ENCODE measurements at regions not wholly inside any gene's neighbourhood (a gene's known extent, or its start where the extent isn't known, plus 50 kb on each side); places are given as distances from the start of the nearest gene placed in this dataset.

DNA sequence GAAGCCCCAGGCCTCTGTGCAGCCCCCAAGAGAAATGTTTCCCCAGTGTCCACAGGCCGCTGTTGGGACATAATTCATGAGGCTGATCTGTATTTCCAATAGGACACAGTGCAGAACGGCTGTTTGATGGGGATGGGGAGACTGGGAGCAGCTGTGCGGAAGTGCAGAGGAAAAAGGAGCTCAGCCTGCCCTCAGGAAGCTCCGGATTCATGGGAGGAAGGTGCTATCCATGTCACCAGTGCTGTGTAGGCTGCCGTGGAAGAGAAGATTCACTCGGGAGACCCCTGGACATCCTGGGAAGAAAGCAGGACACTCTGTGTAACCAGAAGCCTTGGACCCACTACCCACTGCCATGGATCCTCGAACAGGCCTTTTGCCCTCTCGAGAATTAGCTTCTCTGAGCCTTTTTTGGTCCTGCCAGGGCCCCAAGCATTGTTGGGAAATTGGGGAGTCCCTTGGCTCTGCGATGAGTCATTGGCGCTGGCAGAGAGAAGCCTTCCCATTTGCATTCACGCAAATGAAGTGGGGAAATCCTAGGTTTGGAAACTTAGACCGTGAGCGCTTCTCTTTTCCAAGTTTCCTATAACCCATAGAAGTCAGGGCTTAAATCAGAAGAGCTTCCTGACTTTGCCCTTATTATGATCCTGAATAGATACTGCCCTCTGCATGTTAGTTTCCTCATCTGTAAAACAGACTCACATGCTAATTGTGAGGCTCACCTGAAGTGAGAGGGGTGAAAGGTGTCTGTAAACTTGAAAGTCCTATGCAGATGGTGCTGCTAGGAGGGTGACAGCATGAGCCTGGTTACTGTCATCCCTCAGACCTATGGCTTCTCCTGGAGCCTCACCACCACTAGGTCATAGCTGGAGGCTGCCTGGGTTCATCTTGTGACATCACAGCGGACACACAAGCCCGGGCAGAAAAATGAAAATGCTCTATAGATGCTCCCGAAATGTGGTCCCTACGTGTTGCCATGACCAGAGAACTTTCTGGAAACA lies 229.2 kb upstream of the B3GAT1 start:
- no peak overlapping the region for H3K4me3 ChIP-seq (ENCODE audit: low read length, poor library complexity, severe bottlenecking)
- H3K9me2 ChIP-seq (replicated peaks; ENCODE audit: low read depth, low read length): no peaks in the 10 kb centered on the region
- no peaks in the 10 kb centered on the region for H3K27me3 ChIP-seq (ENCODE audit: insufficient read depth, low read length, poor library complexity, severe bottlenecking)
- H3K9ac ChIP-seq (ENCODE audit: low read depth, low read length, poor library complexity, severe bottlenecking): no peak overlapping the region
- H2AFZ ChIP-seq (ENCODE audit: low read length): no peak overlapping the region
- H3K4me1 ChIP-seq (ENCODE audit: insufficient read depth, low read length, poor library complexity, severe bottlenecking): no peaks in the 10 kb centered on the region
- H3K9me3 ChIP-seq (ENCODE audit: insufficient read depth, low read depth, low read length): no peaks in the 10 kb centered on the region; the same call in 1 of the 2 replicates
- no peaks in the 10 kb centered on the region for H3K36me3 ChIP-seq (ENCODE audit: insufficient read depth, low read length)
- no peaks in the 10 kb centered on the region for H4K20me1 ChIP-seq (ENCODE audit: insufficient read depth, low read length, poor library complexity, severe bottlenecking)
- TF ChIP-seq, protein P1, sequence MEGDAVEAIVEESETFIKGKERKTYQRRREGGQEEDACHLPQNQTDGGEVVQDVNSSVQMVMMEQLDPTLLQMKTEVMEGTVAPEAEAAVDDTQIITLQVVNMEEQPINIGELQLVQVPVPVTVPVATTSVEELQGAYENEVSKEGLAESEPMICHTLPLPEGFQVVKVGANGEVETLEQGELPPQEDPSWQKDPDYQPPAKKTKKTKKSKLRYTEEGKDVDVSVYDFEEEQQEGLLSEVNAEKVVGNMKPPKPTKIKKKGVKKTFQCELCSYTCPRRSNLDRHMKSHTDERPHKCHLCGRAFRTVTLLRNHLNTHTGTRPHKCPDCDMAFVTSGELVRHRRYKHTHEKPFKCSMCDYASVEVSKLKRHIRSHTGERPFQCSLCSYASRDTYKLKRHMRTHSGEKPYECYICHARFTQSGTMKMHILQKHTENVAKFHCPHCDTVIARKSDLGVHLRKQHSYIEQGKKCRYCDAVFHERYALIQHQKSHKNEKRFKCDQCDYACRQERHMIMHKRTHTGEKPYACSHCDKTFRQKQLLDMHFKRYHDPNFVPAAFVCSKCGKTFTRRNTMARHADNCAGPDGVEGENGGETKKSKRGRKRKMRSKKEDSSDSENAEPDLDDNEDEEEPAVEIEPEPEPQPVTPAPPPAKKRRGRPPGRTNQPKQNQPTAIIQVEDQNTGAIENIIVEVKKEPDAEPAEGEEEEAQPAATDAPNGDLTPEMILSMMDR (conservative IDR thresholded peaks at IDR 0.05; ENCODE audit: low read length): no peak
- TF ChIP-seq EZH2phosphoT487 (IDR thresholded peaks at IDR 0.05; ENCODE audit: borderline replicate concordance): no peak
- no peaks in the 10 kb centered on the region for H3K79me2 ChIP-seq (ENCODE audit: insufficient read depth, low read length)
- H3F3A ChIP-seq (ENCODE audit: low read depth): no peaks in the 10 kb centered on the region
- no peak overlapping the region for H3K4me2 ChIP-seq (ENCODE audit: low read depth, low read length, poor library complexity, severe bottlenecking)

DNA sequence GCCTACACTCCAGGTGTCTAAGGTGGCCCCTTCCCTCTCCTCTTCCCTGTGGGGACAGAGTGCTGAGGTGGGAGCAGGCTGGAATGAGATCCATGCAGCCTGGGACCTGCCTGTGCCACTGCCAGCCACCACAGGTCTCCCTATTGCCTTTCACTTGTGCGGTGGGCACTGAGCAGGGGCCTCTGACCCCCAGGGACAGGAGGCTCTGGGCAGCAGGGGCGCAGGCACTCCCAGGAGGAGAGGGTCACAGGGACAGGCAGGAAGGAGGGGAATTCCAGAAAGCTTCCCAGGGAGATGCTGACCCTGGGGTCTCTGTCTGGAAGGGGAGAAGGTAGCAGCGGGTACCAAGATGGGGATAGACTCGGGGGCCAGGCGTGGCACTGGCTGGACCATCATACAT lies 228.5 kb upstream of the B3GAT1 start:
- Histone ChIP-seq H3K4me1 (ENCODE audit: insufficient read depth, low read length, poor library complexity, severe bottlenecking) (no peaks in the 10 kb centered on the region), H3K9me3 (ENCODE audit: insufficient read depth, low read depth, low read length) (no peaks in the 10 kb centered on the region; the same call in 1 of the 2 replicates)

DNA sequence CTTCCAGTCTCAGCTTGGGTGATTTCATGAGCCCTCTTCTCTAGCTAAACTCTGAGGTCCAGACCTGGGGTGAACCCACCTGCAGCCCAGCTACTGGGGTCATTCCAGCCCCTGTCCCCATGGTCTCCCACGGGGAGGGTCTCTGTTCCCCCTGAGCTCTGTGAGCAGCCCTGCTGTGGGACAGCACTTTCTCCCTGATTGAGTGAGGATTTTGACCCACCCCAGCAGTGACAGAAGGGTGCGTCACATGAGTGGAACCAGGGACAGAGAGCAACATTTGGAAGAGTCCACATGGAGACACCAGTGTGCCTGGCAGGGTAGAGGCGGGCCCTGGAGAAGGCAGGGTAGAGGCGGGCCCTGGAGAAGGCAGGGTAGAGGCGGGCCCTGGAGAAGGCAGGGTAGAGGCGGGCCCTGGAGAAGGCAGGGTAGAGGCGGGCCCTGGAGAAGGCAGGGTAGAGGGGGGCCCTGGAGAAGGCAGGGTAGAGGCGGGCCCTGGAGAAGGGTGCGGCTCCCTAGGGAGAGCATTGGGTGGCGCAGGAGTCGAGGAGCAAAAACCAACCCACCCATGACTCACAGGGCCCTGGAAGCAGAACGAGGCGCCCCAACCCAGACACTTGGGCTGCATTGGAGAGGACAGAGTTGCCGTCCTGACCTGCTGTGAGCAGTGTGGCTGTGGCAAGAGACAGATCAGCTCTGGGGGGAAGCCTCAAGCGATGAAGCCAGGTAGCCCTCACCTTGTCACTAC lies 227.7 kb upstream of the B3GAT1 start:
- Histone ChIP-seq H3K9ac (ENCODE audit: low read depth, low read length, poor library complexity, severe bottlenecking) (no peak overlapping the region), H3K4me2 (ENCODE audit: low read depth, low read length, poor library complexity, severe bottlenecking) (no peak overlapping the region), H3K27me3 (ENCODE audit: insufficient read depth, low read length, poor library complexity, severe bottlenecking) (no peaks in the 10 kb centered on the region)

More for the DNA sequence above, 228.5 kb upstream of the B3GAT1 start:
- H3K79me2 ChIP-seq (ENCODE audit: insufficient read depth, low read length): no peaks in the 10 kb centered on the region
- H2AFZ ChIP-seq (ENCODE audit: low read length): no peak overlapping the region
- H3K36me3 ChIP-seq (ENCODE audit: insufficient read depth, low read length): no peaks in the 10 kb centered on the region
- H3K9ac ChIP-seq (ENCODE audit: low read depth, low read length, poor library complexity, severe bottlenecking): no peak overlapping the region
- no peaks in the 10 kb centered on the region for H3F3A ChIP-seq (ENCODE audit: low read depth)
- no peaks in the 10 kb centered on the region for H3K27me3 ChIP-seq (ENCODE audit: insufficient read depth, low read length, poor library complexity, severe bottlenecking)
- no peak for TF ChIP-seq EZH2phosphoT487 (IDR thresholded peaks at IDR 0.05; ENCODE audit: borderline replicate concordance)
- TF ChIP-seq, protein P1 (conservative IDR thresholded peaks at IDR 0.05; ENCODE audit: low read length): no peak
- H3K9me2 ChIP-seq (replicated peaks; ENCODE audit: low read depth, low read length): no peaks in the 10 kb centered on the region
- H3K4me2 ChIP-seq (ENCODE audit: low read depth, low read length, poor library complexity, severe bottlenecking): no peak overlapping the region
- H3K4me3 ChIP-seq (ENCODE audit: low read length, poor library complexity, severe bottlenecking): no peak overlapping the region
- no peaks in the 10 kb centered on the region for H4K20me1 ChIP-seq (ENCODE audit: insufficient read depth, low read length, poor library complexity, severe bottlenecking)

More for the DNA sequence above, 227.7 kb upstream of the B3GAT1 start:
- TF ChIP-seq, protein P1 (conservative IDR thresholded peaks at IDR 0.05; ENCODE audit: low read length): no peak
- no peak for TF ChIP-seq EZH2phosphoT487 (IDR thresholded peaks at IDR 0.05; ENCODE audit: borderline replicate concordance)
- H3K9me3 ChIP-seq (ENCODE audit: insufficient read depth, low read depth, low read length): no peaks in the 10 kb centered on the region; the same call in 1 of the 2 replicates
- no peaks in the 10 kb centered on the region for H3K79me2 ChIP-seq (ENCODE audit: insufficient read depth, low read length)
- H3K4me3 ChIP-seq (ENCODE audit: low read length, poor library complexity, severe bottlenecking): no peak overlapping the region
- H3K4me1 ChIP-seq (ENCODE audit: insufficient read depth, low read length, poor library complexity, severe bottlenecking): no peaks in the 10 kb centered on the region
- no peaks in the 10 kb centered on the region for H3F3A ChIP-seq (ENCODE audit: low read depth)
- no peaks in the 10 kb centered on the region for H4K20me1 ChIP-seq (ENCODE audit: insufficient read depth, low read length, poor library complexity, severe bottlenecking)
- H3K36me3 ChIP-seq (ENCODE audit: insufficient read depth, low read length): no peaks in the 10 kb centered on the region
- no peaks in the 10 kb centered on the region for H3K9me2 ChIP-seq (replicated peaks; ENCODE audit: low read depth, low read length)
- no peak overlapping the region for H2AFZ ChIP-seq (ENCODE audit: low read length)

Measured in Loucy (cell line).